Stimulated activated CD8-positive, alpha-beta memory T cell treated with anti-CD3 and anti-CD28 coated beads, Interleukin-4, amount 100 ng/mL, for 1 hour (primary cell): ENCODE measurements at regions not wholly inside any gene's neighbourhood (a gene's known extent, or its start where the extent isn't known, plus 50 kb on each side); places are given as distances from the start of the nearest gene placed in this dataset.

ENCODE experiments used
- DNase-seq, 2 donors: peaks; one replicate each; pipeline ENCODE4 v3.0.0-alpha.2; 2020; ENCODE audit warnings: low read depth in 2 of 2, low spot score in 1 of 2

DNA sequence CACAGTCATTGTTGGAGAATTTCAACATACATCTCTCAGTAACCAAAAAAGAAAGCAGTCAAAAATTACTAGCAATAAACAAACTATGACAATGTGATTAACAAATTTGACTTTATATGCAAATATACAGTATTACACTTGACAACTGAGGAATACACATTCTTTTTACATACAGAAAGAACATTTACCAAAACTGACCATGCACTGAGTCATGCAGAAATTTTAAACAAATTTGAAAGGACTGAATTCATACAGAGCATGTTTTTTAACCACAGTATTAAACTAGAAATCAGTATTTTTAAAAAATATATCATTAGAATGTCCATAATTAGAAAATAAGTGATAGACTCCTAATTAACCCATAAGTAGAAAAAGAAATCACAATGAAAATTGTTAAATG lies 420.1 kb downstream of the TBC1D4 start:
- no peak for DNase-seq

DNA sequence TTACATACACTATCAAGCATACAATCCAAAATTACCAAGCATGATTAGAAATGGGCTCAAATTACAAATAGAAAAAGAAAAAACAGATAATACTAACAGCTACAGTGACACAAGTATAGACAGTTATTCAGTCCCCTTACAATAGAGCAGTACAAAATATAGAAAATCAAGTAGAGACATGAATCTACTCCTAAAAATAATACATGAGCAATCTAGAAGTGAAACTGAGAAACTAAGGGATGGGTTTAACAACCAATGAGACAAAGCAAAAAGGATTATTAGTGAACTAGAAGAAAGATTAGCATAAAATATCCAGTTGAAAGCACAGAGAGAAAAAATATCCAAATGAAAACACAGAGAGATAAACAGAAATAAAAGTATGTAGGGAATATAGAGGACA lies 426.7 kb downstream of the TBC1D4 start:
- DNase-seq = no peak

DNA sequence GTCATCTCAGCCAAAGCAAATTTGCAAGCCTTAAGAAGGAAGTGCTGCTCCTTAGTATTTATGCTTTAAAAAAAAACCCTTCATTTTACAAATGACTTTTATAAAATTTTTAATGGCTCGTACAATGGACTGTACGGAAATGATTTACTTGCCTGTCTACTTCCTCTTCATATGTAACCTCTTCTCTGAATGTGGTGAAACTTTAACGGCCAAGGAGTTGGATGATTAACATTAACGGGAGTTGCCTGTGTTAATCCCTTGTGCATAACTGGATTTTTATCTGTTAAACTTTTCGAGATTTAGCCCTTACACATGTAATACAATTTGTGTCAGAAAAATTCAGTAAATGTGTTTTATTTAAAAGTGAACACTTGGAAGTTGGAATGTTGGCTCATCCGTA lies 429.4 kb downstream of the TBC1D4 start:
- no peak for DNase-seq

DNA sequence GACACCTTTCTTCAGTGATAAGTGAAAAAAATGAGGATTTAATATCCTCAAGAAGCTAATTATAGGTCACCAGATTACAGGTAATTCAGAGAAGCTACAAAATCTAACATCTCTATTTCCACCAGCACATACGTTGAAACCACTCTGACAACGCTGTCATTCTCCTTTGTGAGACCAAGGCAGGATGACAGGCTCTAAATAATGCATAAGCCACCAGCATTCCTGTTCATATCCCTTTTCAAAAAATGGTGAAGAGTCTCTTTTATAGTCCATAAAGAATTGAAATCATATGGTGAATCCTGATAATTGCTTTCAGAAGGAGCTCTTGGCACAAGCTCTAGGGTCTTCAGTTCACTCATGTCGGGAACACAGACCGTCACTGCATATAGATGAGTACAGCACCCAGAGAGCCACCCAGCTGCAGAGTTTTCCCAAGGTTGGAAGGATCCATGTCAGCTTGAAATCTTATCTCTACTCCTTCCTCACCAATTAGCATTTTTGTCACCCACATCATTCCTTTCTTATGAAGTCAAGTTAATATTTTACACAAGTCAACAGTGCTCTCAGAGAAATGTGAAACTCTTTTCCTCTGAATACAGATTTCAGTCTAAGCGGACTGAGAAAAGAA lies 431.4 kb downstream of the TBC1D4 start:
- DNase-seq = no peak

DNA sequence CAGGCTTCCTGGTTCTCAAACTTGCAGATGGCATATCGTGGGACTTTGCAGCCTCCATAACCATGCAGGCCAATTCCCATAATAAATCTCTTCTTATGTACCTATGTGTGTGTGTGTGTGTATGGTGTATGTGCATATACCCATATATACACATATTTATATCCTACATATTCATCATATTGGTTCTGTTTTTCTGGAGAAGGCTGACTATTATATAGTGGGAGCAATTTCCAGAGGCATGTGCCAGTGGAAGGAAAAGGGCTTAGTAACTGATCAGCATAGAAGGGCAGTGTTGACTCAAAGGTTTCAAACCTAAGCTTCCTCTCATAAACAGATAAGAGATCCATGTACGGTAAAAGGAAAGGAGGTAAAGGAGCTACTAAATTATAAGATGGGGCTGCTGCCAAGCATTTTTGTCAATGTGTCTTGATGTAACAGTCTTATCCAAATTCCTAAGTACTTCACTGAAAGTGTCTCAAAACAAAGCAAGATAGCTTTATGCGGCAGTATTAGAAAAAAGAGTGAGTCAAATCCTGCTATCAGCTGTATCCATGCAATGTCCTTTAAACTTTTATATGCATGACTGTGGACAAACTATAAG lies 432.1 kb downstream of the TBC1D4 start:
- DNase-seq = no peak

DNA sequence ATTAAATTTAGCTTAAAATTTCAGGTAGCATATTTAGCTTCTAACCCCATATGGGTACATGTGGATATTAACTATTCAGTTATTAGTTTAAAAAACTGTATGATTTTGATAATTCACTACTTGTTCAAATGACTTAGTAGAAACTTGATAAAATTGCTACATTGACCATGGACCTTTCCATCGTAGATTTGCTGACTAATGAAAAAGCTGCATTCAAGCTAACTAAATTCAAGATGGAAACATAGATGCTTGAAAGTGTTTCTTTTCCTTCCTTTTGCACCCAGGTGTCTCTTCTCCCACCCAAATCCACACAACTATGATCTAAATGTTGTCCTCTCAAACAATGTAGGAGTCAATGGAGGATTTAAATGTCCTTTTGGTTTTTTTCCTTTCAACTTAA lies 439.2 kb downstream of the TBC1D4 start:
- DNase-seq = no peak

DNA sequence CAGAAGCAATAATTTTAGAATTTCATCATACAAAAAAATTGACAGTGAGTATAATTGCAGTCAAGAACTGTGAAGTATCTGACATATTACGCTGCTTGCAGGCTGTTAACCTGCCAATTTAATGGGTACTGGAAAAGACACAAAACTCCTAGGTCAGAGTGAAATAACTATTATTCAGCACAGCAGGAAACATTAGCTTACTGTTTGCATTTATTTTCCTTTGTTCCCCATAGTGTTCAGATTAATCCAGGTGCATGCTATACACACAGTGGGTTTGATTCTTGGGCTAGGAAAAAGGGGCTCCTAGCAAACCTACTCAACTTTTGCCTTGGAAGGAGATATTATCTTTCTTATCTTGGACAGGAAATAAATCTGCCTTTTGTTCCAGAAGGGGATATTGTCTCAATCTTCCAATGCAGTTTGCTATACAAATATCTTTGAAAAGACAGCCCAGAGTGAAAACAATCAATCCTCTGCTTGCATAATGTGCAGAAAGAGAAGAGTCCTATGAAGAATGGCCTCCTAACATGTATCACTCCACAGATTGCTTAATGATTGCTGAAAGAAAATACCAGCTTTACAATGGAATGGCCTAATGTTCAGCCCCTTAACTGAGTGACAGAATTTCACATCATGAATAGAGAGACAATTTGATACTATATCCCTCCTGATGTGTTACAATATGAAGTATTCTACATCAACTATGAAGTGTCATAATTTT lies 443.4 kb downstream of the TBC1D4 start:
- DNase-seq = no peak

DNA sequence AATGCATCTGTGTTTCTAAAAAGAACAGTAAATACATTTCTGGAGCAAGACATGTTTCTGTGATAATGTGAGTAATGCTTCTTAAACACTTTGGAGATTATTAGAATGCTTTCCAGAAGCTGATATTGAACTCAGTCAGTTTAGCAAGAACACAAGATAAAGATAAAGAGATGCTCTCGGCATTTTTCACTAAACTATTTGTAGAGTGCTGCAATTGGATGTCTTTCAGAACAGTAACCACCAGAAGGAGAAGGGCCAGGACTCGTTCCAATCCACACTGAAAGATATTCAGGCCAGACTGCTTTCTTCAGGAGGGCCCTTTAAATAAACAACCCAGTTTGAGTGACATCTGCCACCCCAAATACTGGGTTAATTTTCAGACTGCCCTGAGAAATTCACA lies 456.0 kb downstream of the TBC1D4 start:
- DNase-seq = no peak

DNA sequence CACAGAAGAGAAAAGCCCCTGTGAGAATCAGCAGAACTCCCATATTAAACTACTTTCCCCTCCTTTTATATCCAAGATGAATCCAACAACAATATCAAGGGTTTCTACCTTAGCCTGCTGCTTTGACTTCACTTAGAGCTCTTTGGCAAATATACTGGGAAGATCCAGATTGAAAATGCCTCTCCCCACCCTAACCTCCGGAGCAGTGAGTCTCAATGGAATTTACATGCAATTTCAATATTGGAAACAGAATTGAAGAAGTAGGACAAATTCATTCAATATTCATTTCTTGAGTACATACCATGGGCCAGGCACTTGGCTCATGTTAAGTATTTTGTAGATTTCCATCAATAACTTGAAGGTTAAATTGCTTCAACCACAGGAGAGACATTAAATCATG lies 457.4 kb downstream of the TBC1D4 start:
- DNase-seq = no peak

DNA sequence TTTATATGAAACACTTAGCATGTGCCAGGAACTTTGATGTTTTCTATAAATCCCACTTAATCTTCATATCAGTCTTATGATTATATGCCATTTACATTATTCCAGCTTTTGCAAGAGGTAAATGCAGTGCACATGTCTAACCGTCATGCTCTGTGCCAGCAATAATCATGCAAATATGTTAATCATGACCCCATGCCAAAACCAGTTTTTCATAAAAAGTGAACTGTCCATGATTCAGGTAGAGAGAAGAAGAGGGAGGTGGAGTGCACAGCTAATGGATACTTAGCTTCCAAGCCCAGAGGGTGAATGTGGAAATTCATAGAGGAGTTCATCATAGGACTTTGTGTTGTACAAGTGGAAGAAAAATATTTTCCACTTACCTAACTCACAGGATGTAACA lies 458.4 kb downstream of the TBC1D4 start:
- no peak for DNase-seq

DNA sequence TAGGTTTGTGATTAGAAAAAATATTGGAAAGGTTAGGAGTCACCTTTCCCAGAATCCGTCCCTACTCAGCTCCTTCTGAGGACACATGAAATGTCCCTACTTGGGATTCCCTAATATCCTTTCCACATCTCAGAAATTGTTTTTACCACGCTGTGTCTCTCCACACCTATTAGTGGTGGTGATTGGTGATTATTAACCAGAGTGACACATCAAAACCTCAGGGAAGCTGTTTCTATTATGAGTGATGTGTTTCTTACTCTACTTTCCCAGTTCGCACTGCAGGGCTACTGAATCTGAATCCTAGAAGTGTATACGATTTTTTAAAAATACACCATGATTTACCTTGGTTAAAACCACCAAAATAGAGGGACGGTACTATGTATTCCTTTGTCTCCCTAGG lies 460.8 kb downstream of the TBC1D4 start:
- no peak for DNase-seq

DNA sequence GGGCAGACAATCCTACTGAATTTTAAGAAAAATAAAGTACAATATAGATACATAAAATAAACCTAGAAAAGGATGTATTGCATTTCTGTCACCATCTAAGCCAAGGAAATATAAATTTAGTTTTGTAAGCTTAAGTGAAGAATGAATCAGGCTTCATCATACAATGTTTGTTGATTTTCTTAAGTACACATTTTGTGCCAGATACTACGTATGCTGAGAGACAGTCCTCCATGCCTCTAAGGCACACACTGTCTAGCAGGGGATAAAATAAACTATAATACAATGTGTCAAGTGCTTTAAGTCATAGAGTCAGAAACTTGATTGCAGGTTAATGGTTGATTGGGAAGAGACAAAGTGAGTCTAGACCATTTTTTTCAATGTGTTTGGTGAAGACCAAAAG lies 465.7 kb downstream of the TBC1D4 start:
- no peak for DNase-seq

DNA sequence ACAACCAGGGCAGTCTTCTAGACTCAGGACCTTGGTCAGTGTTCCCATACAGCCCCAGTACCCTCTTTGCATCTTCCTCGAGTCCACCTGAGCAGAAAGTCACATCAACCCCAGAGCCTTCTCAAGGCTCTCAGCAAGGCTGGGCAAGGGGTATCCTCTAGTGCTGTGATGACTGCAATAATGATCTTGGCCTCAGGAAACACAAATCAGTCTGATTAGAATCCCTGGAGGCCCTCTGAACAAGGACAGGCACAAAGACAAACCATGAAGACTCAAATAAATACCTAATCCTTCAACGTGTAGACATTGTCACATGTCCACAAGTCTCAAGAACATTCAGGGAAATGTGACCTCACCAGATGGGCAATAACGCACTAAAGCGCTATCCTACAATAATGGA lies 468.2 kb downstream of the TBC1D4 start:
- DNase-seq = no peak

DNA sequence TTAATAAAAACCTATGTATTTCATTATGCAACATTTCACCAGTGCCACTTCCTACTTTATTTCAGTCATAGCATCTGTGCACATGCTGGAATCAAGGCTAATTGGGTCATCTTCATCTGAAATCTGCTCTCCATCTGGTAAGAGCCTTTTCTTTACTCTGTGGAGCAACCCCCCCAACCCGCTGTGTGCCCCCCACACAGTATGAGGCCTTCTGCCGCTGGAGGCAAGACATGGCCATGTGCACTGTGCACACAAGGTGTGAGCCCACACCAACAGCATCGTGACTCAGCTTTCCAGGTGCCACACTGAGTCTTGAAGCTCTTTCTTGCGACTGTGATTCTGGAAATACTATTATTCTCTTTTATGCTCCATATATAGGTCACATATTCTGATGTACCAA lies 471.0 kb downstream of the TBC1D4 start:
- no peak for DNase-seq

DNA sequence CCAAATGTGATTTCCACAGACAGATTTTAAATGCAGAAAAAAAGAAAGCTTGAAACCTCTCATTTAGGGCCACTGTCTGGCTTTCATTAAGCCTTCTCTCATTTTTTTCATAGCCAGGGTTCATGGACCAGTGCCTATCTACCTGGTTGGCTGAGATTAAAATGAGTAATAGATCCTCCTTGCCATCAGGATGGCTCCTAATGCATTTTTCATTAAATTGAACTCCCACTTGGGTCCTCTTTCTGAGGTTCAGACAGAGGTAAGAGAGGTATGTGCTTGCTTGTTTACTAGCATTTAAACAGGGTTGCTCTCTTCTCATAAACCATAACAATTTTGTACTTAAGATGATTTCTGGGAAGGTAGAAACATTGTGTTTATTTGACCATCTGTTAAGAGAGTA lies 473.0 kb downstream of the TBC1D4 start:
- DNase-seq = no peak

DNA sequence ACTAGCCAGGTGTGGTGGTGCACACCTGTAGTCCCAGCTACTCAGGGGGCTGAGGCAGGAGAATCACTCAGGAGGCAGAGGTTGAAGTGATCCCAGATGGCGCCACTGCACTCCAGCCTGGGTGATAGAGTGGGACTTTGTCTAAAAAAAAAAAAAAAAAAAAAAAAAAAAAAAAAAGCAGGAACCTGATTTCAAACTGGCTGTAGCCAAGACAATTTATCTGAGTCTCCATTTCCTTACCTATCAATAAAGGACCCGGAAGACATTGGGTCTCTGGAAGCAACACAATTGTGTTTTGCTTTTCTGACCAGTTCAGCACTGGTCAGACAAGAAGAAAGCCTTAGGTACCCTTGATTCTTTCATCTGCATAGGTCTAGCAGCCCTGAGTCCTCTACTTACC lies 491.0 kb downstream of the TBC1D4 start:
- no peak for DNase-seq

DNA sequence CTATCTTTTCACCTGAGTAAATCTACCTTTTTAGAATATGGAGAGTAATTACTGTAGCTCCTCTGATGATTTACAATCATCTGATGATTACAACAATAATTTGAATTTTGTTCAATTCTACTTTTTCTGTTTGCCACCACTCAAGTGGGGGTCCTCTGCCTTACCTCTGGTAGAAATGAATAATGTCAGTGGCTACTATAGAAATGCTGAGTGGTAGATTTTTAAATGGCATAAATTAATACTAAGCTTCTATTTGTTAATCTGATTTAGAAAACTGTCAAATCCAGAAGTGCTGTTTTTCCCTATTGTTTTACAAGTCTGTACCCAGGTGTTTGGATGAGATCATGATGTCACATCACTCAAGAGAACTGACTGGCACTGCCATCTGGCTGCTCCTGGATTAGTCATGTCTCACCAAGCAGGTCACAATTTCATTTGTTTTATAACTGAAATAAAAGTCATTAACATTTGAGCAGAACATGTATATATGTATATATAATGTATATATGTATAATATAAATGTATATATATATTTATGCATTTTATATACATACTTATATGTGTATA lies 494.8 kb downstream of the TBC1D4 start:
- no peak for DNase-seq

DNA sequence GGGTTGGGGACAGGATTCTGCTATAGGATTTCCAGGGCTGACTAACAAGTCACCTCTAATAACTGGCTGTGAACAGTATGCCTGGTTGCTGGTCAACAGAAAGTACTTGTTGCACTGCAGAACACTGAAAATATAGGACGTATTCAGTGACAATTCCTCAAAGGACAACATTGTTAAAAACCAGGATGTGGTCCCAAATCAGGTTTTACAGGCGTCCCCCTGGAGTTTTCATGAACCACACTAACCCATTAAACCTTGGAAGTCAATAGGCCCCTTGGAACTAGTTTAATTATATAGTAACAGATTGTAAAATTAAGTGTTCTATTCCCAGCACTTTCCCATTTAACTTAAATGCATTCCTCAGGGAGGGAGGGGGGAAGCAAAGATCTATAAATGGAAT lies 495.4 kb downstream of the TBC1D4 start:
- no peak for DNase-seq

DNA sequence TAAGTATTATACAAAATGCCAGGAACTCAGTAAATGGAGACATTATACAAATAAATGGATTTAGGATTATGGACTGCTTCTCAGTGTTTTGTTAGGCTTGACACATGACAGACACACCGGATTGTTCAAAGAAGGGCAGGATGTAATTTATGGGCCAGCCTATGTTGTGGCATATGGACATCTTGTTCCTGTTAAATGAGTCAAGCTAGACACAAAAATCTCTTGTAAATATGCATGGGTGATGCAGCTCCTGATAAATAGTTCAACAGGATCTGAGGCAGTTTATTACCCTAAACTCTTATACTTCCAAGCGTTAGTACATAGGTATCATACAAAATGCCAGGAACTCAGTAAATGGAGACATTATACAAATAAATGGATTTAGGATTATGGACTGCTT lies 502.3 kb downstream of the TBC1D4 start:
- no peak for DNase-seq

DNA sequence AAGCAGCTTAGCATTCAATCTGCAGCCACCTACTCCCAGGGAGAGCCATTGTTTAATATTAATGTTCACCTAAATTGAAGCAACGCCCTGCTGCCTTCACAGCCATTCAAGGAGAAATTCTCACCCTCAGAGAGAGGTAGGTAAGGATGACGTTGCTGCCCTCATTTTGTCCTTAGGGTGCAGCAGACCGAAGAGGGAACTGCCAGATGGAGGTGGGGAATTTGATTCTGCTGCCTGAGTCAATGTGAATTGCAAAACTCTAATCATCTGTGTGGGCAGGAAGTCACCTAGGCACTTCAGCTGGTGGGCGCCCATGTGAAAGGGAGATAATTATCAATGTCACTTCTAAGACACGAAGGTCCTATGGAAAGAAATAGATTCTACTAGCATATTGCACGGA lies 503.4 kb downstream of the TBC1D4 start:
- no peak for DNase-seq

DNA sequence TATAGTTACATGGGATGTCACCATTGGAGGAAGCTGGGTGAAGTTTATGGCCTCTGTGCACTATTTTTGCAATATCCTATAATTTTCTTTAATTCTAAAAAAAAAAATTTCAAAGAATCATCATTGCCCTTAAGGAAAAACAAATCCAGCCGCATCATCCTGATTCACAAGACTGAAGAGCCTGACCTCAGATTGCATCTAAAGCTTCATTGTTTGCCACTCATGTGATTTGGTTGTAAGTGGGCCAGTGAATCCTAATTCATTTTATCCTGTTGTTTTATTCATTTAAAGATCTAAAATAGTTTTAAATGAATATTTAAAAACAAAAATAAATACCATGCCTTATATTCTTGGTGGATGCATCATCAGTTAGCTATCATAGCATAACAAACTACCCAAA lies 504.5 kb downstream of the TBC1D4 start:
- no peak for DNase-seq

DNA sequence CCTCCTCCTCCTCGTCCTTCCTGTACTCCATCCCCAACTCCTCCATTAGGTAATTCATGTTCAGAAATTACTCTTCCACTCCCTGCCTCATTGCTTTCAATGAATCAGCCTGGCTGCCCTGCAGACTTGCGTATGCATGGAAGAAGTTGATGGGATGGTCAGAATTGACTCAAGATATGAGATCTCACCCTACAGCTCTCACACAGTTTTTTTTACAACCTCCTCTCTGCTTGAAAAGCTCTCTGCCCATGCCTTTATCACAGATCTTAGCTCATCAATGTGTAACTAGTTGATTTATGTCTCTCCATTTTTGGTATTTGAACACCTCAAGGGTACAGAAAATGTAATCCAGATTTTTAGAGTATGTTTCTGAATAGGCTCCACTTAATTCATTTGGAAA lies 506.9 kb downstream of the TBC1D4 start:
- DNase-seq = no peak
